GM12878 (cell line): ENCODE measurements at regions not wholly inside any gene's neighbourhood (a gene's known extent, or its start where the extent isn't known, plus 50 kb on each side); places are given as distances from the start of the nearest gene placed in this dataset.

ENCODE experiments used
- ATAC-seq: fragments of 200-7000 bp; cut with Tn5 transposase; 3 replicates; pipeline ENCODE4 v1.9.1; 2020; ENCODE audit warnings: mild to moderate bottlenecking, moderate library complexity
- BruUV-seq: library from RNA; stranded (reverse); fragments of 400-500 nt; replicated peaks from 2 replicates; lab custom pipeline; 2021; lab: Mats Ljungman, UMichigan
- CTCF ChIA-PET: fragments of 300-600 bp; sonication (Branson Sonifier 250); formaldehyde crosslinking; extraction: SDS; loops from one replicate; lab custom pipeline; 2021; ENCODE audit warnings: inconsistent platforms; lab: Yijun Ruan, JAX
- POLR2A ChIA-PET: fragments of 350-600 bp; formaldehyde crosslinking; extraction: SDS; loops from one replicate; lab custom pipeline; 2021; ENCODE audit warnings: inconsistent platforms; lab: Charles Lee
- RAD21 ChIA-PET: fragments of 300-600 bp; sonication (Branson Sonifier 250); formaldehyde crosslinking; loops from one replicate; lab custom pipeline; 2023; ENCODE audit warnings: antibody characterized with exemption; ENCODE audit not compliant: unreplicated experiment; lab: Charles Lee
- SMC1A ChIA-PET: fragments of 300-600 bp; sonication (Branson Sonifier 250); formaldehyde crosslinking; loops from one replicate; lab custom pipeline; 2023; ENCODE audit not compliant: unreplicated experiment, uncharacterized antibody; lab: Charles Lee
- DNase-seq: peaks from one replicate; pipeline ENCODE4 v3.0.0-alpha.2; 2011; ENCODE audit warnings: low read depth, low spot score
- FAIRE-seq: peaks from 3 replicates; lab custom pipeline; 2011; peaks lifted over from hg19 to GRCh38; lab: Jason Lieb, UNC
- H2AFZ ChIP-seq: 2 replicates; pipeline ENCODE4 v1.6.0; 2011; ENCODE audit warnings: low read depth, low read length, control low read depth; ENCODE audit not compliant: control insufficient read depth
- H3K27ac ChIP-seq: 2 replicates; pipeline ENCODE4 v1.5.1; 2011; ENCODE audit warnings: control low read depth; ENCODE audit not compliant: control insufficient read depth, insufficient read depth
- H3K27me3 ChIP-seq, 2 experiments: replicated peaks in 1 of 2; 2 replicates each; pipeline versions ENCODE4 v1.6.0 to v1.6.1; 2011; ENCODE audit warnings: low read length in 1 of 2; ENCODE audit not compliant: control insufficient read depth in 2 of 2, insufficient read depth in 2 of 2
- H3K36me3 ChIP-seq, 2 experiments: 2 replicates each; pipeline ENCODE4 v1.5.1; 2011; ENCODE audit warnings: low read length in 1 of 2; ENCODE audit not compliant: control insufficient read depth in 2 of 2, insufficient read depth in 2 of 2
- H3K4me1 ChIP-seq: 2 replicates; pipeline ENCODE4 v1.6.1; 2011; ENCODE audit warnings: mild to moderate bottlenecking, low read length, moderate library complexity, mixed read lengths; ENCODE audit not compliant: control insufficient read depth, insufficient read depth
- H3K4me2 ChIP-seq: 2 replicates; pipeline ENCODE4 v1.6.0; 2011; ENCODE audit warnings: control low read depth; ENCODE audit not compliant: control insufficient read depth, insufficient read depth
- H3K4me3 ChIP-seq: fragments of 200-600 bp; sonication (generic); 2 replicates; pipeline ENCODE4 v1.5.1; 2016
- H3K79me2 ChIP-seq: 2 replicates; pipeline ENCODE4 v1.6.0; 2011; ENCODE audit warnings: low read length; ENCODE audit not compliant: control insufficient read depth, insufficient read depth
- H3K9ac ChIP-seq: 2 replicates; pipeline ENCODE4 v1.8.0; 2011; ENCODE audit warnings: low read length, control low read depth, mixed read lengths; ENCODE audit not compliant: control insufficient read depth, insufficient read depth
- H3K9me3 ChIP-seq: replicated peaks from 3 replicates; pipeline ENCODE4 v1.5.1; 2011; ENCODE audit warnings: mild to moderate bottlenecking, low read length; ENCODE audit not compliant: control insufficient read depth, insufficient read depth
- H4K20me1 ChIP-seq: 2 replicates; pipeline ENCODE4 v1.6.0; 2011; ENCODE audit not compliant: control insufficient read depth, insufficient read depth
- BCL3 ChIP-seq: IDR thresholded peaks from 2 replicates; pipeline ENCODE4 v1.6.1; 2011; ENCODE audit warnings: borderline replicate concordance, low read depth, mild to moderate bottlenecking, moderate library complexity, low read length; ENCODE audit not compliant: insufficient read depth, poor library complexity, severe bottlenecking
- SIN3A ChIP-seq: IDR thresholded peaks from 2 replicates; pipeline ENCODE4 v1.6.1; 2012; ENCODE audit warnings: low read depth, low read length, improper control_type of control experiment
- SMC3 ChIP-seq: IDR thresholded peaks from 2 replicates; pipeline ENCODE4 v1.6.1; 2011; ENCODE audit warnings: low read length, improper control_type of control experiment, borderline replicate concordance
- TCF12 ChIP-seq: IDR thresholded peaks from 2 replicates; pipeline ENCODE4 v1.6.1; 2011; ENCODE audit warnings: low read depth, mild to moderate bottlenecking, low read length
- WRNIP1 ChIP-seq: IDR thresholded peaks from 2 replicates; pipeline ENCODE4 v1.6.1; 2011; ENCODE audit warnings: low read depth, low read length, improper control_type of control experiment, borderline replicate concordance
- ZNF687 ChIP-seq: fragments of 450-650 bp; IDR thresholded peaks from 2 replicates; pipeline ENCODE4 v1.6.1; 2017; ENCODE audit warnings: mild to moderate bottlenecking, moderate library complexity
- WGBS: methylation state at CpG from one replicate; pipeline ENCODE4 v1.1.6; 2016; ENCODE audit warnings: low lambda C conversion rate; ENCODE audit not compliant: insufficient replicate concordance, insufficient coverage; ENCODE audit errors: missing lambda C conversion rate; 5-methylcytosine and 5-hydroxymethylcytosine counted together
- in situ Hi-C: fragments of 300-500 bp; cut with MboI; formaldehyde crosslinking; loops from 9 replicates; pipeline ENCODE4 v1.14.3; 2018; ENCODE audit warnings: mixed read lengths
- intact Hi-C: fragments of 100-400 bp; cut with micrococcal nuclease; formaldehyde crosslinking; loops from one replicate; pipeline ENCODE4 v1.14.2; 2022; ENCODE audit not compliant: unreplicated experiment

- ChIA-PET SMC1A (interaction anchor here (0.8 kb wide), 1 partner anchor 15 kb away, joined by 3 read pairs; no protein-coding TSS in a partner anchor), POLR2A (no interaction called here), CTCF (interaction anchor here (0.6 kb wide), 1 partner anchor 509 kb away, joined by 3 read pairs; no protein-coding TSS in a partner anchor), RAD21 (no interaction called here)
- Histone ChIP-seq H3K27ac (no peak overlapping the region), H4K20me1 (no peaks in the 10 kb centered on the region), H3K4me2 (no peak overlapping the region), H3K27me3 (no peaks in the 10 kb centered on the region), H3K4me3 (no peak overlapping the region), H3K4me1 (no peaks in the 10 kb centered on the region), H3K9me3 (no peaks in the 10 kb centered on the region), H2AFZ (no peak overlapping the region), H3K79me2 (no peaks in the 10 kb centered on the region), H3K9ac (no peak overlapping the region), H3K36me3 (no peaks in the 10 kb centered on the region)
- DNase-seq (no peak), FAIRE-seq (no peak), ATAC-seq (peak; percentile 54)
- intact Hi-C loops: no loop called here
- no TSS peak for BruUV-seq
- TF ChIP-seq BCL3: no peak
- no peak for TF ChIP-seq TCF12
- TF ChIP-seq ZNF687: no peak
- TF ChIP-seq SIN3A: no peak
- no peak for TF ChIP-seq WRNIP1
- TF ChIP-seq SMC3: no peak
- in situ Hi-C loops: no loop called here
- WGBS: 8% methylated on average over 3 of the region's 3 CpGs
Measured at GRCh38 chr6:94041945-94042709, 622.8 kb upstream of the EPHA7 start.
